ENCODE measurements at regions not wholly inside any gene's neighbourhood (a gene's known extent, or its start where the extent isn't known, plus 50 kb on each side); places are given as distances from the start of the nearest gene placed in this dataset.

DNA sequence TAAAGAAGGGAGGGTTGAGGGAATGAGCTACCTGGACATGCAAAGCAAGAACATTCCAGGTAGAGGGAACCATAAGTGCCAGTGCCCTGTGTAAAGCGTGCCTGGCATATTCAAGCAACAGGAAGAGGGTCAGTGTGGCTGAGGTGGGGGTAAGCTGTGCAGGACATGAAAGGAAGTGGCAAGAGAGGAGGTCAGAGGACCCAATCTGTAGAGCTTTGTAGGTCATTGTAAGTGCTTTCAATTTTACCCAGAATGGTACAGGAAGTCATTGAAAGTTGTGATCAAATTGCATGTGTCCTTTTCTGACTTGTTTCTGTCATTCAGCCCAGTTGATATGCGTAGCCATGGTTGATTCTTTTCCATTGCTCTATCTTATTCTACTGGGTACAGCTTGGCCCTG, 156.6 kb downstream of the NOC3L start:
- Histone ChIP-seq H2BK120ac (replicated peaks; ENCODE audit: low read depth, low read length) (no peak overlapping the region), H2BK5ac (ENCODE audit: low read depth, low read length) (no peak overlapping the region), H3K27ac (ENCODE audit: low read depth, low read length) (no peak overlapping the region), H2BK15ac (ENCODE audit: low read length) (no peak overlapping the region), H2BK12ac (ENCODE audit: low read depth, low read length) (no peak overlapping the region), H4K20me1 (replicated peaks in 1 of 2; ENCODE audit: control insufficient read depth in 1 of 2, insufficient read depth in 2 of 2, low read length in 2 of 2) (no peaks in the 10 kb centered on the region), H3K4me3 (ENCODE audit: extremely low read depth in 1 of 4, insufficient read depth in 2 of 4, low read depth in 3 of 4, low read length in 4 of 4) (no peak overlapping the region), H2AFZ (ENCODE audit: low read length) (no peak overlapping the region), H4K5ac (ENCODE audit: insufficient read length, low read depth, low read length) (no peak overlapping the region), H3K9ac (replicated peaks in 1 of 4; ENCODE audit: extremely low read depth in 1 of 4, low read depth in 3 of 4, low read length in 3 of 4) (no peak overlapping the region), H3K36me3 (ENCODE audit: control insufficient read depth in 2 of 4, insufficient read depth in 4 of 4, low read length in 3 of 4) (no peaks in the 10 kb centered on the region), H3K4me2 (ENCODE audit: insufficient read depth in 1 of 2, low read depth in 2 of 2, low read length in 2 of 2) (no peak overlapping the region), H3K56ac (replicated peaks; ENCODE audit: insufficient read length, low read depth, low read length) (no peak overlapping the region), H4K91ac (replicated peaks; ENCODE audit: insufficient read length, low read length) (no peak overlapping the region), H3K18ac (ENCODE audit: extremely low read depth, low read length) (no peak overlapping the region), H3K23me2 (ENCODE audit: low read depth, low read length) (no peaks in the 10 kb centered on the region), H3K14ac (ENCODE audit: insufficient read length) (no peak overlapping the region), H3K4ac (replicated peaks; ENCODE audit: insufficient read length, low read depth, low read length) (no peak overlapping the region), H4K8ac (ENCODE audit: extremely low read depth, insufficient read depth, low read length) (no peak overlapping the region), H2AK5ac (ENCODE audit: low read depth, low read length) (no peak overlapping the region), H3K79me2 (ENCODE audit: control insufficient read depth in 1 of 2, insufficient read depth in 2 of 2, low read length in 2 of 2) (no peaks in the 10 kb centered on the region), H3K79me1 (ENCODE audit: low read depth, low read length) (no peaks in the 10 kb centered on the region), H3K23ac (ENCODE audit: insufficient read length) (no peak overlapping the region), H3K4me1 (replicated peaks in 1 of 4; ENCODE audit: control insufficient read depth in 3 of 4, insufficient read depth in 4 of 4, low read length in 3 of 4) (no peaks in the 10 kb centered on the region), H3K27me3 (replicated peaks in 1 of 4; ENCODE audit: control insufficient read depth in 3 of 4, extremely low read depth in 1 of 4, insufficient read depth in 3 of 4, low read length in 3 of 4) (no peaks in the 10 kb centered on the region), H2BK20ac (ENCODE audit: low read length) (no peak overlapping the region), H3K9me3 (ENCODE audit: insufficient read depth in 2 of 2, low read depth in 1 of 2, low read length in 1 of 2) (no peaks in the 10 kb centered on the region)
- no peak for TF ChIP-seq BRCA1 (IDR thresholded peaks at IDR 0.05; ENCODE audit: low read depth, low read length)
- TF ChIP-seq, protein P1, sequence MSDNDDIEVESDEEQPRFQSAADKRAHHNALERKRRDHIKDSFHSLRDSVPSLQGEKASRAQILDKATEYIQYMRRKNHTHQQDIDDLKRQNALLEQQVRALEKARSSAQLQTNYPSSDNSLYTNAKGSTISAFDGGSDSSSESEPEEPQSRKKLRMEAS (IDR thresholded peaks at IDR 0.05): no peak
- TF ChIP-seq RBBP5 (IDR thresholded peaks at IDR 0.05; ENCODE audit: borderline replicate concordance, low read depth, low read length): no peak
- TF ChIP-seq, protein P2, sequence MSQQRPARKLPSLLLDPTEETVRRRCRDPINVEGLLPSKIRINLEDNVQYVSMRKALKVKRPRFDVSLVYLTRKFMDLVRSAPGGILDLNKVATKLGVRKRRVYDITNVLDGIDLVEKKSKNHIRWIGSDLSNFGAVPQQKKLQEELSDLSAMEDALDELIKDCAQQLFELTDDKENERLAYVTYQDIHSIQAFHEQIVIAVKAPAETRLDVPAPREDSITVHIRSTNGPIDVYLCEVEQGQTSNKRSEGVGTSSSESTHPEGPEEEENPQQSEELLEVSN (IDR thresholded peaks at IDR 0.05): no peak
- TF ChIP-seq RFX5 (IDR thresholded peaks at IDR 0.05; ENCODE audit: borderline replicate concordance, low read depth, low read length): no peak
- TF ChIP-seq CREB1 (IDR thresholded peaks at IDR 0.05): no peak
- TF ChIP-seq SIRT6 (IDR thresholded peaks at IDR 0.05; ENCODE audit: low read length): no peak
- TF ChIP-seq HDAC2 (IDR thresholded peaks at IDR 0.05; ENCODE audit: borderline replicate concordance in 1 of 2, low read depth in 2 of 2, low read length in 2 of 2): no peak
- no peak for TF ChIP-seq NANOG (IDR thresholded peaks at IDR 0.05; ENCODE audit: insufficient read depth, low read depth, low read length, poor library complexity, severe bottlenecking)
- WGBS, 2 experiments (ENCODE audit: extremely low coverage in 1 of 2, insufficient coverage in 1 of 2, insufficient read length in 1 of 2, insufficient replicate concordance in 2 of 2, low coverage in 1 of 2, low lambda C conversion rate in 2 of 2, missing lambda C conversion rate in 1 of 2): 93% methylated on average over 2 of the region's 2 CpGs; no CpG with 5 or more reads in 1 of the 2 experiments
- no peak for FAIRE-seq
- ChIA-PET POLR2A (ENCODE audit: partially characterized antibody) (no interaction called here), CTCF (ENCODE audit: partially characterized antibody) (interaction anchor here (0.6 kb wide), 1 partner anchor 1864 kb away, joined by 3 read pairs; no protein-coding TSS in a partner anchor)
- no peak for DNase-seq (ENCODE audit: low read depth in 1 of 2, low spot score in 2 of 2)

Measured in H1 (cell line).